ENCODE measurements at regions not wholly inside any gene's neighbourhood (a gene's known extent, or its start where the extent isn't known, plus 50 kb on each side); places are given as distances from the start of the nearest gene placed in this dataset.

- Histone ChIP-seq H3K27me3 (ENCODE audit: control insufficient read depth, insufficient read depth, low read length) (peaks cover 7% of the 10 kb centered on the region), H3K27ac (ENCODE audit: low read depth, low read length) (no peak overlapping the region), H3K4me3 (ENCODE audit: low read depth, low read length) (no peak overlapping the region), H3K9me3 (ENCODE audit: control insufficient read depth, insufficient read depth, low read length) (peaks cover 5% of the 10 kb centered on the region; the same call in 1 of the 2 replicates)
- ChIA-PET POLR2A (no interaction called here), CTCF (no interaction called here)
- no peak for TF ChIP-seq CTCF (IDR thresholded peaks at IDR 0.05; ENCODE audit: low read depth, low read length)
- no peak for DNase-seq (ENCODE audit: low read depth, low spot score)
These were observed 95.7 kb upstream of the NKX1-1 start for GRCh38 chr4:1501754-1502500.

GRCh38 chr4:1500966-1501753 is 94.9 kb upstream of the NKX1-1 start:
- Histone ChIP-seq H3K27ac (ENCODE audit: low read depth, low read length) (no peak overlapping the region), H3K27me3 (ENCODE audit: control insufficient read depth, insufficient read depth, low read length) (peaks cover 5% of the 10 kb centered on the region), H3K9me3 (ENCODE audit: control insufficient read depth, insufficient read depth, low read length) (peaks cover 5% of the 10 kb centered on the region; the same call in 1 of the 2 replicates), H3K4me3 (ENCODE audit: low read depth, low read length) (no peak overlapping the region)
- POLR2A ChIA-PET = no interaction called here
- CTCF ChIA-PET = no interaction called here
- no peak for TF ChIP-seq CTCF (IDR thresholded peaks at IDR 0.05; ENCODE audit: low read depth, low read length)
- DNase-seq (ENCODE audit: low read depth, low spot score) = no peak

GRCh38 chr4:1500231-1500965 is 94.2 kb upstream of the NKX1-1 start:
- peaks cover 5% of the 10 kb centered on the region; the same call in 1 of the 2 replicates for H3K9me3 ChIP-seq (ENCODE audit: control insufficient read depth, insufficient read depth, low read length)
- no peak overlapping the region for H3K27ac ChIP-seq (ENCODE audit: low read depth, low read length)
- TF ChIP-seq CTCF (IDR thresholded peaks at IDR 0.05; ENCODE audit: low read depth, low read length) = no peak
- no peak for DNase-seq (ENCODE audit: low read depth, low spot score)
- H3K27me3 ChIP-seq (ENCODE audit: control insufficient read depth, insufficient read depth, low read length) = peaks cover 10% of the 10 kb centered on the region
- POLR2A ChIA-PET = no interaction called here
- no peak overlapping the region for H3K4me3 ChIP-seq (ENCODE audit: low read depth, low read length)
- CTCF ChIA-PET = no interaction called here

GRCh38 chr4:1499465-1499864 is 93.2 kb upstream of the NKX1-1 start:
- ChIA-PET CTCF (no interaction called here), POLR2A (no interaction called here)
- Histone ChIP-seq H3K27me3 (ENCODE audit: control insufficient read depth, insufficient read depth, low read length) (peaks cover 14% of the 10 kb centered on the region), H3K9me3 (ENCODE audit: control insufficient read depth, insufficient read depth, low read length) (peaks cover 9% of the 10 kb centered on the region; the same call in 1 of the 2 replicates), H3K4me3 (ENCODE audit: low read depth, low read length) (no peak overlapping the region), H3K27ac (ENCODE audit: low read depth, low read length) (no peak overlapping the region)
- no peak for TF ChIP-seq CTCF (IDR thresholded peaks at IDR 0.05; ENCODE audit: low read depth, low read length)
- DNase-seq (ENCODE audit: low read depth, low spot score) = no peak

All from AG04450 (cell line).